HepG2 (cell line): ENCODE measurements at regions not wholly inside any gene's neighbourhood (a gene's known extent, or its start where the extent isn't known, plus 50 kb on each side); places are given as distances from the start of the nearest gene placed in this dataset.

Experiments
- ATAC-seq: fragments of 200-7000 bp; cut with Tn5 transposase; 3 replicates; pipeline ENCODE4 v1.9.1; 2020; ENCODE audit warnings: mild to moderate bottlenecking, moderate library complexity
- BruUV-seq: library from RNA; stranded (reverse); fragments of 400-500 nt; replicated peaks from 2 replicates; lab custom pipeline; 2021; lab: Mats Ljungman, UMichigan
- CTCF ChIA-PET: fragments of 300-600 bp; formaldehyde crosslinking; extraction: SDS; loops from one replicate; lab custom pipeline; 2021; ENCODE audit warnings: low total read pairs, inconsistent platforms, low intra/inter-chr PET ratio; lab: Yijun Ruan, JAX
- POLR2A ChIA-PET: fragments of 350-600 bp; sonication (Branson Sonifier 250); formaldehyde crosslinking; loops from one replicate; lab custom pipeline; 2020; ENCODE audit warnings: antibody characterized with exemption, inconsistent platforms; lab: Yijun Ruan, JAX
- DNase-seq: peaks from one replicate; pipeline ENCODE4 v3.0.0-alpha.2; 2015; ENCODE audit warnings: low spot score
- FAIRE-seq: peaks from 3 replicates; lab custom pipeline; 2011; peaks lifted over from hg19 to GRCh38; lab: Jason Lieb, UNC
- H2AFZ ChIP-seq: one replicate; pipeline ENCODE4 v1.6.1; 2011; ENCODE audit warnings: low read length, inconsistent platforms
- H3K27ac ChIP-seq: fragments of 300-600 bp; 3 replicates; pipeline ENCODE4 v1.8.0; 2011; ENCODE audit warnings: mixed run types, mild to moderate bottlenecking, mixed read lengths, low read length, inconsistent platforms; ENCODE audit not compliant: insufficient read depth; ENCODE audit errors: extremely low read length
- H3K27me3 ChIP-seq, 2 experiments: fragments of 200-600 bp in 1 of 2; 2 replicates in 1 of 2; 3 replicates in 1 of 2; pipeline versions ENCODE4 v1.6.0 to v1.8.0; 2011; ENCODE audit warnings: low read length in 2 of 2, mild to moderate bottlenecking in 2 of 2, moderate library complexity in 2 of 2, inconsistent platforms in 1 of 2; ENCODE audit not compliant: insufficient read depth in 2 of 2, control insufficient read depth in 1 of 2
- H3K36me3 ChIP-seq, 2 experiments: fragments of 200-600 bp in 1 of 2; replicated peaks in 1 of 2; 2 replicates in 1 of 2; 3 replicates in 1 of 2; pipeline versions ENCODE4 v1.5.1 to v1.8.0; 2011; ENCODE audit warnings: low read length in 2 of 2, inconsistent platforms in 1 of 2; ENCODE audit not compliant: insufficient read depth in 2 of 2, control insufficient read depth in 1 of 2
- H3K4me1 ChIP-seq: 2 replicates; pipeline ENCODE4 v1.5.1; 2012; ENCODE audit warnings: low read length, inconsistent platforms; ENCODE audit not compliant: insufficient read depth
- H3K4me2 ChIP-seq: 2 replicates; pipeline ENCODE4 v1.6.0; 2011; ENCODE audit warnings: low read depth, low read length, inconsistent platforms
- H3K4me3 ChIP-seq, 3 experiments: fragments of 200-600 bp in 1 of 3; sonication (generic), shearing (Covaris generic) in 1 of 3; replicated peaks in 1 of 3; 2 replicates each; pipeline ENCODE4 v1.5.1; 2011 to 2016; ENCODE audit warnings: low read length in 3 of 3, inconsistent platforms in 2 of 3, low read depth in 2 of 3, mild to moderate bottlenecking in 2 of 3, control low read depth in 1 of 3, mixed read lengths in 1 of 3; ENCODE audit not compliant: insufficient read depth in 1 of 3
- H3K79me2 ChIP-seq: one replicate; pipeline ENCODE4 v1.6.1; 2011; ENCODE audit warnings: low read length, inconsistent platforms; ENCODE audit not compliant: insufficient read depth
- H3K9ac ChIP-seq: 2 replicates; pipeline ENCODE4 v1.6.0; 2011; ENCODE audit warnings: mild to moderate bottlenecking, low read depth, low read length, inconsistent platforms; ENCODE audit not compliant: insufficient read depth
- H3K9me3 ChIP-seq: 2 replicates; pipeline ENCODE4 v1.5.1; 2012; ENCODE audit warnings: mild to moderate bottlenecking, low read length
- H4K20me1 ChIP-seq: 2 replicates; pipeline ENCODE4 v1.6.0; 2011; ENCODE audit warnings: inconsistent platforms, mild to moderate bottlenecking, low read length, moderate library complexity; ENCODE audit not compliant: insufficient read depth
- ADNP ChIP-seq: sonication (generic); formaldehyde crosslinking; IDR thresholded peaks from 2 replicates; pipeline ENCODE4 v1.4.0; 2020; ENCODE audit warnings: missing genetic modification reagents
- ARNTL ChIP-seq: sonication (generic); formaldehyde crosslinking; IDR thresholded peaks from 2 replicates; pipeline ENCODE4 v1.4.0; 2020; ENCODE audit warnings: mild to moderate bottlenecking, missing genetic modification reagents
- ATF1 ChIP-seq: IDR thresholded peaks from 2 replicates; pipeline ENCODE4 v1.6.1; 2016; ENCODE audit warnings: mild to moderate bottlenecking, control low read depth
- CBFB ChIP-seq: sonication (generic); formaldehyde crosslinking; IDR thresholded peaks from 2 replicates; pipeline ENCODE4 v1.4.0; 2020; ENCODE audit warnings: missing genetic modification reagents
- CHD4 ChIP-seq: fragments of 200-600 bp; sonication (generic); IDR thresholded peaks from 2 replicates; pipeline ENCODE4 v1.7.0; 2017; ENCODE audit warnings: mild to moderate bottlenecking, low read length, borderline replicate concordance
- HDAC1 ChIP-seq: sonication (generic); formaldehyde crosslinking; IDR thresholded peaks from 2 replicates; pipeline ENCODE4 v1.5.1; 2020; ENCODE audit warnings: mild to moderate bottlenecking, missing genetic modification reagents
- HDAC6 ChIP-seq: fragments of 200-600 bp; sonication (generic); IDR thresholded peaks from 2 replicates; pipeline ENCODE4 v1.7.0; 2017; ENCODE audit warnings: mild to moderate bottlenecking, antibody characterized with exemption, low read length, low read depth
- ISL2 ChIP-seq: sonication (generic); formaldehyde crosslinking; IDR thresholded peaks from 2 replicates; pipeline ENCODE4 v1.5.0; 2020; ENCODE audit warnings: missing genetic modification reagents
- KDM3A ChIP-seq: IDR thresholded peaks from 2 replicates; pipeline ENCODE4 v1.6.1; 2018; ENCODE audit warnings: low read depth, missing compliant biosample characterization
- MAFF ChIP-seq: IDR thresholded peaks from 2 replicates; pipeline ENCODE4 v1.6.1; 2011; ENCODE audit warnings: low read depth, low read length, improper control_type of control experiment
- MED1 ChIP-seq: sonication (generic); formaldehyde crosslinking; IDR thresholded peaks from 2 replicates; pipeline ENCODE4 v1.4.0; 2020; ENCODE audit warnings: missing genetic modification reagents
- MED13 ChIP-seq: sonication (generic); formaldehyde crosslinking; IDR thresholded peaks from 2 replicates; pipeline ENCODE4 v1.5.0; 2020; ENCODE audit warnings: missing genetic modification reagents
- MLLT10 ChIP-seq: sonication (generic); formaldehyde crosslinking; IDR thresholded peaks from 2 replicates; pipeline ENCODE4 v1.4.0; 2020; ENCODE audit warnings: missing genetic modification reagents
- PLRG1 ChIP-seq: fragments of 450-650 bp; conservative IDR thresholded peaks from 2 replicates; pipeline ENCODE4 v1.6.1; 2016
- RBM39 ChIP-seq: fragments of 200-400 bp; formaldehyde crosslinking; IDR thresholded peaks from one replicate; pipeline ENCODE4 v1.6.1; 2018; ENCODE audit warnings: antibody characterized with exemption, mild to moderate bottlenecking, low read depth, low read length; ENCODE audit not compliant: poor library complexity, severe bottlenecking
- SALL1 ChIP-seq: sonication (generic); formaldehyde crosslinking; IDR thresholded peaks from 2 replicates; pipeline ENCODE4 v1.8.0; 2022; ENCODE audit warnings: mild to moderate bottlenecking, missing genetic modification reagents
- SALL2 ChIP-seq: sonication (generic); formaldehyde crosslinking; IDR thresholded peaks from 2 replicates; pipeline ENCODE4 v1.8.1; 2023; ENCODE audit warnings: mild to moderate bottlenecking, missing genetic modification reagents, inconsistent platforms
- ZBTB7A ChIP-seq: sonication (generic); formaldehyde crosslinking; IDR thresholded peaks from 2 replicates; pipeline ENCODE4 v1.8.0; 2022; ENCODE audit warnings: mild to moderate bottlenecking, missing genetic modification reagents
- ZNF296 ChIP-seq: sonication (generic); formaldehyde crosslinking; conservative IDR thresholded peaks from 2 replicates; pipeline ENCODE4 v1.5.0; 2020; ENCODE audit warnings: mild to moderate bottlenecking, missing genetic modification reagents
- ZNF569 ChIP-seq: sonication (generic); formaldehyde crosslinking; IDR thresholded peaks from 2 replicates; pipeline ENCODE4 v1.5.0; 2020; ENCODE audit warnings: mild to moderate bottlenecking, missing genetic modification reagents, moderate library complexity, borderline replicate concordance
- ZNF572 ChIP-seq: sonication (generic); formaldehyde crosslinking; IDR thresholded peaks from 2 replicates; pipeline ENCODE4 v1.5.1; 2020; ENCODE audit warnings: mild to moderate bottlenecking, missing genetic modification reagents
- ZNF598 ChIP-seq: sonication (generic); formaldehyde crosslinking; IDR thresholded peaks from 2 replicates; pipeline ENCODE4 v1.5.1; 2020; ENCODE audit warnings: mild to moderate bottlenecking, missing genetic modification reagents, borderline replicate concordance
- ZNF605 ChIP-seq: sonication (generic); formaldehyde crosslinking; IDR thresholded peaks from 2 replicates; pipeline ENCODE4 v1.8.0; 2022; ENCODE audit warnings: mild to moderate bottlenecking, missing genetic modification reagents
- ZNF672 ChIP-seq: sonication (generic); formaldehyde crosslinking; IDR thresholded peaks from 2 replicates; pipeline ENCODE4 v1.8.1; 2022; ENCODE audit warnings: missing genetic modification reagents
- ZNF768 ChIP-seq: sonication (generic); formaldehyde crosslinking; IDR thresholded peaks from 2 replicates; pipeline ENCODE4 v1.4.0; 2020; ENCODE audit warnings: missing genetic modification reagents
- WGBS: methylation state at CpG from one replicate; pipeline ENCODE4 v1.1.6; 2017; ENCODE audit warnings: low lambda C conversion rate; 5-methylcytosine and 5-hydroxymethylcytosine counted together
- in situ Hi-C: cut with HindIII; loops from 2 replicates; pipeline ENCODE4 v1.10.0; 2017; ENCODE audit warnings: low pct_unique_long_range_greater_than_20kb; ENCODE audit not compliant: extremely low pct_ligation_motif_present
- intact Hi-C: fragments of 100-400 bp; cut with micrococcal nuclease; formaldehyde crosslinking; loops from one replicate; pipeline ENCODE4 v1.10.0; 2022; ENCODE audit not compliant: unreplicated experiment
- TF ChIP-seq, protein P1 (sequence below): sonication (generic); formaldehyde crosslinking; IDR thresholded peaks from 2 replicates; pipeline ENCODE4 v1.4.0; 2020; ENCODE audit warnings: mild to moderate bottlenecking, missing genetic modification reagents, borderline replicate concordance
- TF ChIP-seq, protein P2 (sequence below): sonication (generic); formaldehyde crosslinking; IDR thresholded peaks from 2 replicates; pipeline ENCODE4 v1.5.0; 2020; ENCODE audit warnings: missing genetic modification reagents

DNA sequence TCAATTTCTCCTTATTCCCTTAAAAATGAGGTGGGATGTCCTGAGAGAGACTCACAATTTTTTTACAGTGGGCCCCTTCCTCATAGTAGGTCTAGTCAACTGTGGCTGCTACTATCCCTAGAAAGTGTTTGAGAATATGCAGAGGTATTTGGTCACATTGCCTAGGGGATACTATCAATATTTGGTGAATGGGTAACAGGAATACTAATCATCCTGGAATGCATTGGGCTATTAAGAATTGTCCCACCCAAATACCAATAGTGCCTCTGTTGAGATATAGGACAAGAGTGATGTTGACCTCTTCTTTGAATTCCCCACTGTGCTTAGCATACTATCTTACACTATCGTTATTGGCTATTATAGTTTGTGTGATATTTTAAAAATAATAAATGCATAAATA, 389.4 kb downstream of the DIPK2A start:
- CTCF ChIA-PET, result no interaction called here
- FAIRE-seq (no peak), DNase-seq (no peak)

DNA sequence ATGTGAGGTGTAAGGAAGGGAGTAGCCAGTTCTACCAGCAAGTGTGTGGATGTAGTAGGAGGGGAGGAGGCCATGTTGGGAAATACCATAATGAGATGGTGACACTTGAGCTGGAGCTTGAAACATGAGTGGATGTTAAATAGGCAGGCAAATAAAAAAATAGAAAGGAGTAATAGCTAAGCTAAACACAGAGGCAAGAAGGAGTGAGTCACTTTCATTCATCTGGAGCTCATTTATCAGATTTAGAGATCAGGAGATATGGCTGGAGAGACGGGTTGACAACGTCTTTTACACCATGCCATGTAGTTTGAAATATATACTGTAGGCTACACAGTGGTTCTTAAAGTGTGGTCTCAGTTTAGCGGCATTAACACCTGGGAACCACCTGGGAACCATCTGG, 390.5 kb downstream of the DIPK2A start:
- Histone ChIP-seq H3K4me1 (no peaks in the 10 kb centered on the region), H4K20me1 (no peaks in the 10 kb centered on the region), H3K9me3 (peaks cover 34% of the 10 kb centered on the region), H3K4me2 (no peak overlapping the region), H3K27me3 (no peaks in the 10 kb centered on the region), H3K9ac (no peak overlapping the region), H2AFZ (no peak overlapping the region), H3K27ac (no peak overlapping the region), H3K4me3 (no peak overlapping the region), H3K36me3 (no peaks in the 10 kb centered on the region), H3K79me2 (no peaks in the 10 kb centered on the region)
- BruUV-seq, result no TSS peak
- in situ Hi-C loops, result no loop called here
- 2% methylated on average over 3 of the region's 3 CpGs for WGBS
- POLR2A ChIA-PET, result no interaction called here
- CTCF ChIA-PET, result no interaction called here
- ATAC-seq (no peak), FAIRE-seq (no peak), DNase-seq (no peak)
- intact Hi-C loops, result no loop called here
- TF ChIP-seq ISL2 (no peak), ZNF296 (CRISPR knock-in tag) (no peak), ZNF768 (CRISPR knock-in tag) (no peak), RBM39 (no peak), MED1 (CRISPR knock-in tag) (no peak), MED13 (CRISPR knock-in tag) (no peak), ADNP (CRISPR knock-in tag) (no peak), SALL1 (CRISPR knock-in tag) (no peak), ZNF605 (CRISPR knock-in tag) (no peak), CHD4 (no peak), ZBTB7A (CRISPR knock-in tag) (no peak), KDM3A (CRISPR knock-in tag) (no peak), ZNF598 (no peak), ZNF672 (no peak), ATF1 (no peak)

More for the DNA sequence above, 389.4 kb downstream of the DIPK2A start:
- Histone ChIP-seq H3K4me3 (no peak overlapping the region), H3K27me3 (no peaks in the 10 kb centered on the region), H3K4me2 (no peak overlapping the region), H3K9ac (no peak overlapping the region), H3K36me3 (no peaks in the 10 kb centered on the region), H3K9me3 (peaks cover 22% of the 10 kb centered on the region), H3K79me2 (no peaks in the 10 kb centered on the region), H3K27ac (no peak overlapping the region), H2AFZ (no peak overlapping the region), H4K20me1 (no peaks in the 10 kb centered on the region), H3K4me1 (no peaks in the 10 kb centered on the region)
- WGBS, result 0% methylated on average over 1 of the region's 1 CpG
- intact Hi-C loops (no loop called here), in situ Hi-C loops (no loop called here)
- no TSS peak for BruUV-seq
- ATAC-seq, result no peak
- TF ChIP-seq ZNF572, result no peak
- TF ChIP-seq HDAC6, result no peak
- no peak for TF ChIP-seq MAFF
- no peak for TF ChIP-seq MLLT10
- TF ChIP-seq, protein P1, sequence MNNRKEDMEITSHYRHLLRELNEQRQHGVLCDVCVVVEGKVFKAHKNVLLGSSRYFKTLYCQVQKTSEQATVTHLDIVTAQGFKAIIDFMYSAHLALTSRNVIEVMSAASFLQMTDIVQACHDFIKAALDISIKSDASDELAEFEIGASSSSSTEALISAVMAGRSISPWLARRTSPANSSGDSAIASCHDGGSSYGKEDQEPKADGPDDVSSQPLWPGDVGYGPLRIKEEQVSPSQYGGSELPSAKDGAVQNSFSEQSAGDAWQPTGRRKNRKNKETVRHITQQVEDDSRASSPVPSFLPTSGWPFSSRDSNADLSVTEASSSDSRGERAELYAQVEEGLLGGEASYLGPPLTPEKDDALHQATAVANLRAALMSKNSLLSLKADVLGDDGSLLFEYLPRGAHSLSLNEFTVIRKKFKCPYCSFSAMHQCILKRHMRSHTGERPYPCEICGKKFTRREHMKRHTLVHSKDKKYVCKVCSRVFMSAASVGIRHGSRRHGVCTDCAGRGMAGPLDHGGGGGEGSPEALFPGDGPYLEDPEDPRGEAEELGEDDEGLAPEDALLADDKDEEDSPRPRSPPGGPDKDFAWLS (CRISPR knock-in tag), result no peak
- no peak for TF ChIP-seq SALL2 (CRISPR knock-in tag)
- no peak for TF ChIP-seq HDAC1 (CRISPR knock-in tag)
- no peak for TF ChIP-seq CBFB (CRISPR knock-in tag)
- TF ChIP-seq ARNTL, result no peak
- TF ChIP-seq ZNF569, result no peak
- TF ChIP-seq PLRG1, result no peak
- TF ChIP-seq, protein P2, sequence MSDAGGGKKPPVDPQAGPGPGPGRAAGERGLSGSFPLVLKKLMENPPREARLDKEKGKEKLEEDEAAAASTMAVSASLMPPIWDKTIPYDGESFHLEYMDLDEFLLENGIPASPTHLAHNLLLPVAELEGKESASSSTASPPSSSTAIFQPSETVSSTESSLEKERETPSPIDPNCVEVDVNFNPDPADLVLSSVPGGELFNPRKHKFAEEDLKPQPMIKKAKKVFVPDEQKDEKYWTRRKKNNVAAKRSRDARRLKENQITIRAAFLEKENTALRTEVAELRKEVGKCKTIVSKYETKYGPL, result no peak
- POLR2A ChIA-PET, result no interaction called here
